RPMI7951 (cell line): ENCODE measurements at regions not wholly inside any gene's neighbourhood (a gene's known extent, or its start where the extent isn't known, plus 50 kb on each side); places are given as distances from the start of the nearest gene placed in this dataset.

ENCODE experiments used
- DNase-seq: peaks from one replicate; pipeline ENCODE4 v3.0.0-alpha.2; 2012; ENCODE audit warnings: low read depth

- no peak for DNase-seq
These were observed 456.6 kb downstream of the FGF9 start for GRCh38 chr13:22127277-22128164.

GRCh38 chr13:22128441-22129408, 457.9 kb downstream of the FGF9 start:
- DNase-seq = no peak

GRCh38 chr13:22130254-22130653, 459.4 kb downstream of the FGF9 start:
- DNase-seq = no peak

- no peak for DNase-seq
These were observed 463.4 kb downstream of the FGF9 start for GRCh38 chr13:22134261-22134660.

GRCh38 chr13:22135446-22135845, 464.6 kb downstream of the FGF9 start:
- DNase-seq = no peak

- no peak for DNase-seq
These were observed 466.6 kb downstream of the FGF9 start for GRCh38 chr13:22137361-22138050.

- no peak for DNase-seq
These were observed 468.1 kb downstream of the FGF9 start for GRCh38 chr13:22138947-22139346.

- DNase-seq = no peak
These were observed 470.8 kb downstream of the FGF9 start for GRCh38 chr13:22141716-22142115.

- DNase-seq = no peak
These were observed 472.8 kb downstream of the FGF9 start for GRCh38 chr13:22143671-22144070.

GRCh38 chr13:22144806-22145205, 473.9 kb downstream of the FGF9 start:
- no peak for DNase-seq

GRCh38 chr13:22148187-22148586, 477.3 kb downstream of the FGF9 start:
- DNase-seq = no peak

- DNase-seq = no peak
These were observed 481.9 kb downstream of the FGF9 start for GRCh38 chr13:22152751-22153150.

- no peak for DNase-seq
These were observed 483.2 kb downstream of the FGF9 start for GRCh38 chr13:22154041-22154440.

- no peak for DNase-seq
These were observed 491.0 kb downstream of the FGF9 start for GRCh38 chr13:22161871-22162270.

- no peak for DNase-seq
These were observed 492.0 kb downstream of the FGF9 start for GRCh38 chr13:22162889-22163288.

GRCh38 chr13:22168437-22169190, 497.7 kb downstream of the FGF9 start:
- DNase-seq = no peak

GRCh38 chr13:22169473-22169872, 498.6 kb downstream of the FGF9 start:
- no peak for DNase-seq

- peak; percentile 36 for DNase-seq
These were observed 502.7 kb downstream of the FGF9 start for GRCh38 chr13:22173610-22174009.

GRCh38 chr13:22175241-22175640, 504.4 kb downstream of the FGF9 start:
- DNase-seq = no peak

- DNase-seq = no peak
These were observed 504.9 kb downstream of the FGF9 start for GRCh38 chr13:22175815-22176214.

GRCh38 chr13:22176968-22177520, 506.2 kb downstream of the FGF9 start:
- DNase-seq = no peak
